Smooth muscle cell (in vitro differentiated cells): ENCODE measurements at regions not wholly inside any gene's neighbourhood (a gene's known extent, or its start where the extent isn't known, plus 50 kb on each side); places are given as distances from the start of the nearest gene placed in this dataset.

Source experiments
- DNase-seq: peaks from one replicate; lab custom pipeline; 2025; ENCODE audit not compliant: unreplicated experiment; lab: John Stamatoyannopoulos, UW
- H2AFZ ChIP-seq: fragments of 200-600 bp; sonication (generic); 2 replicates; pipeline ENCODE4 v1.6.0; 2016; ENCODE audit warnings: antibody characterized with exemption, low read depth, mild to moderate bottlenecking
- H3F3A ChIP-seq: fragments of 200-600 bp; sonication (generic); 2 replicates; pipeline ENCODE4 v1.6.0; 2017; ENCODE audit warnings: antibody characterized with exemption, low read depth
- H3K27ac ChIP-seq: fragments of 200-600 bp; sonication (generic); 2 replicates; pipeline ENCODE4 v1.5.1; 2016; ENCODE audit warnings: low read depth, mild to moderate bottlenecking
- H3K27me3 ChIP-seq: fragments of 200-600 bp; sonication (generic); 2 replicates; pipeline ENCODE4 v1.6.1; 2016; ENCODE audit warnings: low read depth, mild to moderate bottlenecking
- H3K36me3 ChIP-seq: fragments of 200-600 bp; sonication (generic); 2 replicates; pipeline ENCODE4 v1.5.1; 2016; ENCODE audit warnings: low read depth
- H3K4me1 ChIP-seq: fragments of 200-600 bp; sonication (generic); 2 replicates; pipeline ENCODE4 v1.5.1; 2016; ENCODE audit warnings: low read depth
- H3K4me2 ChIP-seq: fragments of 200-600 bp; sonication (generic); 2 replicates; pipeline ENCODE4 v1.6.0; 2016; ENCODE audit warnings: mild to moderate bottlenecking
- H3K4me3 ChIP-seq: fragments of 200-600 bp; sonication (generic); 2 replicates; pipeline ENCODE4 v1.5.1; 2016; ENCODE audit warnings: mild to moderate bottlenecking
- H3K79me2 ChIP-seq: fragments of 200-600 bp; sonication (generic); 2 replicates; pipeline ENCODE4 v1.6.0; 2016; ENCODE audit warnings: low read depth, mild to moderate bottlenecking
- H3K9ac ChIP-seq: fragments of 200-600 bp; sonication (generic); 2 replicates; pipeline ENCODE4 v1.6.0; 2016; ENCODE audit warnings: low read depth
- H3K9me3 ChIP-seq: fragments of 200-600 bp; sonication (generic); replicated peaks from 2 replicates; pipeline ENCODE4 v1.5.1; 2016; ENCODE audit warnings: low read depth
- H4K20me1 ChIP-seq: fragments of 200-600 bp; sonication (generic); 2 replicates; pipeline ENCODE4 v1.6.0; 2016; ENCODE audit warnings: low read depth
- CTCF ChIP-seq: fragments of 200-600 bp; sonication (generic); IDR thresholded peaks from 2 replicates; pipeline ENCODE4 v1.5.1; 2017; ENCODE audit warnings: borderline replicate concordance, mild to moderate bottlenecking, antibody characterized with exemption; ENCODE audit not compliant: insufficient read depth, poor library complexity, severe bottlenecking
- WGBS: methylation state at CpG from one replicate; pipeline ENCODE4 v1.1.7; 2016; ENCODE audit warnings: low lambda C conversion rate; 5-methylcytosine and 5-hydroxymethylcytosine counted together

DNA sequence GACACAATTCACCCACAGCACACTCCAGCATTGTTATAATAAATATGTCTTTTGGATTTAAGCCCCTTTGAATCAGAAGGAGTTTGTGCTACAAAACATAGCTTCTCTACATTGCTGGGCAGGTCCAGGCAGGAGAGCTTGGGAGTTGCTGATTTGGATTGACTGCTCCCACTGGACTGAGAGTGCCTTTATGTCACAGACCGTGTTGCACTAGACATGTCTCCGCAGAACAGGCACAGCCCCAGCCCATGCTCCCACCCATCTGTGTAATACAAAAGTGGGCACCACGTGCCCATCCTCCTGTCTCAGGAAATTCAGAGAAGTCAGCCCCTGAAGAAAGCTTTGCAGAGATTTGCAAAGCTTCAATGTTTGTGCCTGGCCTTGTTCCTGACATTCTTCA lies 117.1 kb downstream of the MED10 start:
- no peaks in the 10 kb centered on the region for H3K79me2 ChIP-seq
- H3K36me3 ChIP-seq: no peaks in the 10 kb centered on the region
- H3K27ac ChIP-seq: no peak overlapping the region
- no peak overlapping the region for H3K9ac ChIP-seq
- no peak overlapping the region for H3K4me3 ChIP-seq
- DNase-seq: no peak
- no peaks in the 10 kb centered on the region for H3K4me1 ChIP-seq
- H4K20me1 ChIP-seq: no peaks in the 10 kb centered on the region
- no peaks in the 10 kb centered on the region for H3K27me3 ChIP-seq
- H2AFZ ChIP-seq: no peak overlapping the region
- 69% methylated on average over 3 of the region's 3 CpGs for WGBS
- H3K4me2 ChIP-seq: no peak overlapping the region
- TF ChIP-seq CTCF: no peak
- no peaks in the 10 kb centered on the region for H3F3A ChIP-seq
- H3K9me3 ChIP-seq: no peaks in the 10 kb centered on the region

- WGBS: 60% methylated on average over 3 of the region's 3 CpGs
- no peak overlapping the region for H3K4me3 ChIP-seq
- DNase-seq: no peak
- no peaks in the 10 kb centered on the region for H3K36me3 ChIP-seq
- H3F3A ChIP-seq: no peaks in the 10 kb centered on the region
- H3K4me2 ChIP-seq: no peak overlapping the region
- no peaks in the 10 kb centered on the region for H3K9me3 ChIP-seq
- no peaks in the 10 kb centered on the region for H4K20me1 ChIP-seq
- H3K9ac ChIP-seq: no peak overlapping the region
- no peak overlapping the region for H3K27ac ChIP-seq
- no peaks in the 10 kb centered on the region for H3K4me1 ChIP-seq
- H2AFZ ChIP-seq: no peak overlapping the region
- H3K27me3 ChIP-seq: no peaks in the 10 kb centered on the region
- no peak for TF ChIP-seq CTCF
- H3K79me2 ChIP-seq: no peaks in the 10 kb centered on the region
Observed at GRCh38 chr5:6260846-6261245, 117.5 kb downstream of the MED10 start.

- TF ChIP-seq CTCF: no peak
- 57% methylated on average over 3 of the region's 3 CpGs for WGBS
- Histone ChIP-seq H3K4me1 (no peaks in the 10 kb centered on the region), H3K4me2 (no peak overlapping the region), H3K27ac (no peak overlapping the region), H4K20me1 (no peaks in the 10 kb centered on the region), H3F3A (no peaks in the 10 kb centered on the region), H3K9ac (no peak overlapping the region), H3K4me3 (no peak overlapping the region), H3K36me3 (no peaks in the 10 kb centered on the region), H3K27me3 (no peaks in the 10 kb centered on the region), H2AFZ (no peak overlapping the region), H3K79me2 (no peaks in the 10 kb centered on the region), H3K9me3 (no peaks in the 10 kb centered on the region)
- DNase-seq: no peak
Observed at GRCh38 chr5:6256901-6257300, 121.4 kb downstream of the MED10 start.

DNA sequence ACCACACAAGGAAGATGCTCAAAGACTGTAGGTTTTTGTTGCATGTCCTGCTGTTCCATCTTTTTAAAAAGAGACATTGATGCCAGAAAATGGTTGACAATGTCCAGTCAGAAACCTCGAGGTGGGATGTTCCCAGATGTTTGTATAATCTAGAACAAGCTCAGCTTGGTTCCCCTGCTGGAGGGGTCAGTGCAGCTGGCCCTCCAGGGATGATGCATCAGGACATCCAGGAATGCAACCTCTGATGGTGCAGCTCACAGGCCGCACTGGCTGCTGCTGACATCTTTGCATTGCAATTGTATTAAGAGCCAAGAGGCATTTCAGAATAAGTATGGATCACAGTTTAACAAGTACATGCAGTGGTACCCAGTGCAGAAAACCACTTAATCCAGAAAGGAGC lies 122.4 kb downstream of the MED10 start:
- H3K4me3 ChIP-seq: no peak overlapping the region
- H3K27ac ChIP-seq: no peak overlapping the region
- no peak overlapping the region for H2AFZ ChIP-seq
- no peaks in the 10 kb centered on the region for H3F3A ChIP-seq
- no peak for DNase-seq
- TF ChIP-seq CTCF: no peak
- no peaks in the 10 kb centered on the region for H3K9me3 ChIP-seq
- 31% methylated on average over 2 of the region's 2 CpGs for WGBS
- no peak overlapping the region for H3K4me2 ChIP-seq
- no peak overlapping the region for H3K9ac ChIP-seq
- no peaks in the 10 kb centered on the region for H3K79me2 ChIP-seq
- no peaks in the 10 kb centered on the region for H4K20me1 ChIP-seq
- H3K4me1 ChIP-seq: no peaks in the 10 kb centered on the region
- no peaks in the 10 kb centered on the region for H3K27me3 ChIP-seq
- H3K36me3 ChIP-seq: no peaks in the 10 kb centered on the region
